Hematopoietic multipotent progenitor cell treated with erythropoietin and hydrocortisone succinate and interleukin-3 and kit ligand, for 8 days (in vitro differentiated cells): ENCODE measurements at regions not wholly inside any gene's neighbourhood (a gene's known extent, or its start where the extent isn't known, plus 50 kb on each side); places are given as distances from the start of the nearest gene placed in this dataset.
A peak's percentile ranks its signal among the peaks of the same experiment; 100 is the strongest.

Source experiments
- DNase-seq: peaks from one replicate; pipeline ENCODE4 v3.0.0-alpha.2; 2015

DNA sequence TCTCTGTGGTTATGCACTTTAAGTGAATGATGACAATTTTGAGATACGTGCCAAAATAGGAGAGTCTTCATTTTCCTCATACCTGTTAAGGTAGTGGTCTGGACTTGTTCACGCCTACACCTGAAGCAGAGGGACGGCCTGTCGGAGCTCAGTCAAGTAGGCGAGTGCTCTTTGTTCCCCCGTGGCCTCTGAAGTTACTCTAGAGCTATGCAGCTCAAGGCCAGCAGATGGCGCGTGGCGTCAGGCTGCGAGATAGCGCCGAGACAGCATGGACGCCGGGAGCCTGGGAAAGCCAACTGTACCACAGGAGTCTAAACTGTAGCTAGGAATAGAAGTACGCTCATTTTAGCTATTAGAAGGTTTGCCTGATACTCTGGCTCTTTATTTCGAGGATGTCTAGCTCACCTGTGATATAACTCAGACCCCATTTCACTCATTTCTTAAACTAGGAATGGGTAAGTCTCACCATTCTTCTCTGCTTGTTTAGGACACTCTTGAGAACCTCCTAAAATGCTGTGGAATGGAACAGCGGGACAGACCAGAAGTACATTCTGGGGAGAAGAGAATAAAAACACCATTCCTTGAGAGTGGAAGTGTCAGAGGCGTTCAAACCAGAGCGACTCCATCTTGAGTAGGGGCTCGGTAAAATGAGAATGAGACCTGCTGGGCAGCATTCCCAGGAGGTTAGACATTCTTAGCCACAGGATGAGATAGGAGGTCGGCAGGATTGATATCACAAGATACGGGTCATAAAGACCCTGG lies 267.4 kb upstream of the HMGA2 start:
- DNase-seq: peak; percentile 76

DNA sequence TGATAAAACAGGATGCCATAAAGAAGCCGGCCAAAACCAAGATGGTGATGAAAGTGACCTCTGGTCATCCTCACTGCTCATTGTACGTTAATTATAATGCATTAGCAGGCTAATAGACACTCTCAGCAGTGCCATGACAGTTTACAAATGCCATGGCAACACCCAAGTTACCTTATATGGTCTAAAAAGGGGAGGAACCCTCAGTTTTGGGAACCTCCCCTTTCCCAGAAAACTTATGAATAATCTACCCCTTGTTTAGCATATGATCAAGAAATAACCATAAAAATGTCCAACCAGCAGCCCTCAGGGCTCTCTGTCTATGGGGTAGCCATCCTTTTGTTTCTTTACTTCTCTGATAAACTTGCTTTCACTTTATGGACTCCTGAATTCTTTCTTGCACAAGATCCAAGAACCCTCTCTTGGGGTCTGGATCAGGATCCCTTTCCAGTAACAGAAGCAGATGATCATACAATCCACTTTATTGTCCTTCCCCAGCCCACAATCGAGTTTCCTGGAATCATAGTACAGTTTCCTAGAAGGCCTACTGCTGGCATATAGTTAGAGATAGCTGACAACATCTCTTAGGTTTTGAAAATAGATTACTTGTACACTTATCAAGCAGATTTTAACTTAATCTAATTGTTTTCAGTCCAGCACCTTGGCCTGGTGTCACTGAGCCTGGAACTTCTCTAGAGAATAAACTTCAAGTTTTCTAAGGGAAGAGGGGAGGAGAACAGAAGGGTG lies 266.7 kb upstream of the HMGA2 start:
- peak; percentile 83 for DNase-seq

DNA sequence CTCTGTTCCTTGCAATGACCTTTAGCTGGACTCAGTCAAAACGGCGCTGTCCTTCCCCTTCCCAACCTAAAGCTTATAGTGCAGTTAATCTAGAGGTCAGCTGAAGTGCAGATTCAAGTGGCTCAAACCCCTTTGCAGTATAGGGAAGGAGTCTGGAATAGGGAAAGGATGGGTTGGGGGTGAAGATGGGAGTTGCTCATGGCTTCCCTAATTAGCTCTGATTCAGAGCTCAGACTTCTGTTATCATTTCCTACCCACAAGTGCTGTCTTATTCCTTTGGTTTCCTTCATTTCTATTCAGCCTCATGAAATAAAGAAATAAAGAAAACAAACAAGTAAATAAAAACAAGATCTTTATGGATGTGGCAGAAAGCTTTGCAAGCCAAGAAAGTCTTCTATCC lies 264.0 kb upstream of the HMGA2 start:
- DNase-seq: no peak

DNA sequence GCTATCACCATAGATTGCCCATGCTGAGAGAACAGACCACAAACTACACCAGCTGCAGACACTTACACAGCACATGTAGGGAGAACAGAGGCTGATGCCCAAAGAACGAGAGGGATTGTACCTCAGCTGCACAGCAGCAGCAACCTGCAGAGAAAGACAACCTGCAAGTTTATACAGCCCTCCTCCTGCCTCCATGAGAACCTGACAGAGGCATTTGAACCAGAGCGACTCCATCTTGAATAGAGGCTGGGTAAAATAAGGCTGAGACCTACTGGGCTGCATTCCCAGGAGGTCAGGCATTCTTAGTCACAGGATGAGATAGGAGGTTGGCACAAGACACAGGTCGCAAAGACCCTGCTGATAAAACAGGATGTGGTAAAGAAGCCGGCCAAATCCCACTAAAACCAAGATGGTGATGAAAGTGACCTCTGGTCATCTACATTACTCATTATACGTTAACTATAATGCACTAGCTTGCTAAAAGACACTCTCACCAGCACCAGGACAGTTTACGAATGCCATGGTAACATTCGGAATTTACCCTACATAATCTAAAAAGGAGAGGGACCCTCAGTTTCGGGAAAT lies 262.4 kb upstream of the HMGA2 start:
- DNase-seq: no peak

DNA sequence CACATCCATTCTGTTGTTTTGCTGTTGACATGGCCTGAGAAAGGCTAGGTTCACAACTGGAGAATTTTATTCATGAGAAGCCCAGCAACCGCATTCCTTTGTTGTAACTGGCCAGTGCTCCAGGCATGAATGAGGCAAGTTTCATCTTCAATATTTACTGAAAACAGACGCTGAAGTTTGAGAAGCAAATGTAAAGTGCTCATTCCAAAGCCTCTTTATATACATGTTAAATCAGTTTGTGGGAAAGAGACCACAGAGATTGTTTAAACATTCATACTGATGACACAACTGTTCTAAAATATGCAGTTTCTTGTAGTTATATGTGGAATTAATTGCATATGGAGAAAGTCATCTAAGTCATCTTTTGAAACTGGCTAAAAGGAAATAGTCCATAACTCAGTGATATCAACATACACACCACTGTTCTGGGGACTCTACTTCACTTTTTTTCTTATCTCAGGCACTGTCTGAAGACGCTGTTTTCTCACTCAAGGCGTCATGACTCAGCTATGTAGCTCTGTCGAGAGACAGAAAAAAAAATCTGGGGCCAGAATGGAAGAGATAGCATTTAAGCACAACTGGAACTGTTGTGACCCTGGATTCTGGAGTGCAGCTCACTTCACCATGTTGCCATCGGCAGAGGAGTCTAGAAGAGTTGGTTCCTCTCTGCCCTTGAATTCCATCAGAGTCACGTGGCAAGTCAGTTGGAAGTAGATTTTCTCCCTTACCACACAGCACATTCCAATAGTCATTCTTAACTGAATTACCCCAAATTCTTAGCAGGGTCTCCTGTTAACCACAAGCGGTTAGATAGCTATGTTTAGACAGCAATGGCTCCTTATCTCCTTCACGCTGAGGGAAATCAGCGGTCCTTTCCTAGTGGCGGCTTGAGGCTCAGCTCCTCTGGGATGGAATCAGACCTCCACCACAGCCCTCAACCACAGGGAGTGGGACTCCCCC lies 258.4 kb upstream of the HMGA2 start:
- DNase-seq: peak; percentile 75

DNA sequence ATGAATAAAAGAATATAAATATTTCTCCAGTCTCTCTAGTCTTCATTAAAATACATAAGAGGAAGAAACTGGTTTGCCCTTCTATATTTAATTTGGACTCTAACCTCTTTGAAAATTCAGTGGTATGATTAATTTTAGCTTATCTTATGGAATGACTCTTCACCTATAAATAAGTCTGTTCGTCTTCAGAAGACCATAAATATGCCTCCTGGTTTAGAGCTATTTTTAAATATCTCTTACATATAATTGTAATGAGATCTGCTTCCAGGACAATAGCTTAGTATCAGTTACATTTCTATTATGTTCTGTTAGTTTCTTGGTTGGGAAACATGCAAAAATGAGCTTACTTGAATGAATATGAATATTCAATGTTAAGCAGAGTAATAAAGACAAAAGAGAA lies 257.5 kb upstream of the HMGA2 start:
- DNase-seq: no peak

DNA sequence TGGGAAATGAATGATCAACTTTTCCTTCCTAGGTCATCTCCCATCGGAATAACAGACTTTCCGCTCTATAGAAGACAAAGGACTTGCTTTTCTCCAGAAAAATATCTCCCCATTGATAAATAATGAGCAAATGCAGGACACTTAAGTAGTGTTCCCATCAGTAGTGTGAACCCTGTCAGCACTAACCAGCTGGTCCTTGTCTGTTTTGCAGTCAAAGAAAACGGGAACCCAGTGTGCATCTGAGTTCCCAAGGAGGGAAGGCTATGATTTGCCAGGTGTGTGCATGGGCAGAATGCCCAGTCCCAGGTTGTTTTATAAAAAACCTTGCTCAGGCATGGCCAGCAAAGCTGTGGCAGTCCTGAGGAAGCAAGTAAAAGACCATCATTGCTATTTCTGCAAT lies 256.5 kb upstream of the HMGA2 start:
- DNase-seq: no peak

DNA sequence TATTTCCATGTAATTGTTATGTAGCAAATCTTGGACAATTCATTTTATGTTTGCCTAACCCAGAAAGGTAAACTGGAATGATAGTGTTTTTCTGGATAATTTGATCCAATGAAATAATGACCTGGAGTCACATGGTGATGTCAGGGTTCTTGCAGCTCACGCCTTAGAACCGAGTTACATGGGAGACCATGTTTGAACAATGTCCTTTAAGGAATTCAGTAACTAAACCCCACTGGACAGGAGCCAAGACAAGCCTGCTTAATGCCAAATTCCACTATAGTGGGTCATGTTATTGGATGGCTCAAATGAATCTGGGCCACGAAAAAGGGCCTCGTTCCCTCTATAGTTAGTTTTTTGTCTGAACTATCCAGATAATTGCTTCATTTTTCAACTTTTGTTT lies 255.8 kb upstream of the HMGA2 start:
- no peak for DNase-seq

DNA sequence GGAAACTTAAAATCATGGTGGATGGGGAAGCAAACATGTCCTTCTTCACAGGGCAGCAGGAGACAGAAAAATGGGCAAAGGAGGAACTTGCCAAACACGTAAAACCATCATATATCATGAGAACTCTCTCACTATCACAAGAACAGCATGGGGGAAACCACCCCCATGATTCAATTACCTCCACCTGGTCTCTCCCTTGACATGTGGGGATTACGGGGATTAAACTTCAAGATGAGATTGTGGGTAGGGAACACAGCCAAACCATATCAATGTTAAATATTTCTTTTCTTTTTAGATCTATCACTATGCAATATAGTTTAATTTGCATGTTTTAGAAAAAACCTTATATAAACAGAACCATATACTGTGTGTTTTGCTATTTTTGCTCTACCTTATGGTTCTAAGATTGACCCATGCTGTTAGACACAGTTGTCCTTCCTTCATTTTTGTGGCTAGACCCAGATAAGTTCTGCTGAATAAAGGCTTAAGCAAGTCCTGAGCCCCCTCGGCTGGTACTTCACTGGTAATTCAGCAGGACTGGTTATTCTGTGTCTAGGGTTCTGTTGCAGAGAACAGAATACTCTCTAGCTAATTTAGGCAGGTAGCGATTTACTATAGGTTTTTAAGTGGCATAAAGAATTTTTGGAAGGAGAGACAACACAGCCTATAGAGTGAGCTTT lies 253.7 kb upstream of the HMGA2 start:
- no peak for DNase-seq

DNA sequence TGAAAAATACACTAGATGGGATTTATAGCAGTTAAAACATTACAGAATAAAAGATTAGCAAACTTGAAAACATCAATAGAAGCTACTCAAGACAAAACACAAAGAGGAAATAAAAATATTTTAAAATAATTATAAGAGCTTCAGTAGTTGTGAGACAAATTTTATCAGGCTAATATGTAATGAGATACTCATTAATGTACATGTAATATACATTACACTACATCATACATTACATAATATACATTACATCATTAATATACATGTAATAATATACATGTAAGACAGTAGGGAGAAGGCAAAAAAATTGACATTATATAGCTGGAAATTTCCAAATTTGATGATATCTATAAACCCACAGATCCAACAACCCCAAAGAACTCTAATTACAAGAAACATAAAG lies 249.4 kb upstream of the HMGA2 start:
- DNase-seq: no peak

DNA sequence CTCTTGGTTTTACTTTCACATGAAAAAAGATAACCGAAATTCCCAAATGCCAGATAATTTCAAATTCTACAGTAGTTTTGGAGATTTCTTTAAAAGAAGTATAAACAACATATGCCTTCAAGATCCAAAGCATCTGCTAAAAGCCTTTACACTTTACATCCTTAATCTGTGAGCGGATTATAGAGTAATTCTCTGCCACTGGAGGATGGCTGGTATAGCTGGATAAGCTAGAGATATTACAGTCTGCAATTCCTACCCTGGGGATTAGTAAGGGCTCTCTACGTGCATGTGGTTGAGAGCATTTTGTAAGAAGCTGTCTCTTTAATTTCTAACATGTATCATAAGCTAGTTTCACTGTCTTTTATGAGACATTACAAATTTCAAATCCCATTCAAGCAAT lies 240.3 kb upstream of the HMGA2 start:
- DNase-seq: no peak

DNA sequence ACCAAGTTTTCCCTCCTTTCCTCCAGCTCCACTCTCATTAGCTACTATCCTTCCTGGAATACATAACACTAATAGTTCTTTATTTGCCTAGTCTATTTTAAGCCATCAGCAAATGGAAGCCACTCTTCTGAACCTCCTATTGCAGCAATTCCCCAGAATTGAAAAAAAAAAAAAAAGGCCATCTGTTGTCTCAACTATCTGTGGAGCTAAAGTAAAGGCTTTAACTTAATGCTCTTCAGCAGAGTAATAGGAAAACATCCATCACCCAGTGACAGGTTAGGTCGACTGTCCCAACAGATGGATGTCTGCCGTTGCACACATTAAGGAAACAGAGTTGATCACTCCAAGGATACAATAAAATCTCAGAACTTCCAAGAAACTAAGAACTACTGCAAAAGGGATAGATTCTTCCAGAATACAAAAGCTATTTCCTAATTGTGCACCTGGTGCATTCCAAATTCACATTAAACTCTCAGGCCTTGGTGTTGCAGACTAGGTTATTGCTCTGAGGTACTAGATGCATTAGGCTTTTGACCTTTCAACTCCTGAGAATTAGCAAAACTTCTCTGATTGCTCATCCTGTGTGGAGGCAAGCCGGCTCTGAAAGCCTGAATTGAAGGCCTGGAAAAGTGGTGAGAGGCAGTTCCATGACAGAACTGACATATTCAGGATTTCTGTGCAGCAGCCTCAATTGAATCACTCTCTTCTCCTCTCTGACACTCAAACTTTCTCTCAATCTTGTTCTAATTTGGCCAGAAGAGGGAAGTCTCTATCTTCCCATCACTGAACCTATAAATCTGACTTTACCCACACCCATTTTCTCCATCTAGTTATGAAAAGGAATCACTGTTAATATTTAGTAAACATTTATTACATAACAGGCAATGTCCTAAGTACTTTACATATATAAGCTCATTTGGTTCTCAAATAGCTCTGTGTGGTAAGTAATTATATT lies 238.4 kb upstream of the HMGA2 start:
- no peak for DNase-seq

DNA sequence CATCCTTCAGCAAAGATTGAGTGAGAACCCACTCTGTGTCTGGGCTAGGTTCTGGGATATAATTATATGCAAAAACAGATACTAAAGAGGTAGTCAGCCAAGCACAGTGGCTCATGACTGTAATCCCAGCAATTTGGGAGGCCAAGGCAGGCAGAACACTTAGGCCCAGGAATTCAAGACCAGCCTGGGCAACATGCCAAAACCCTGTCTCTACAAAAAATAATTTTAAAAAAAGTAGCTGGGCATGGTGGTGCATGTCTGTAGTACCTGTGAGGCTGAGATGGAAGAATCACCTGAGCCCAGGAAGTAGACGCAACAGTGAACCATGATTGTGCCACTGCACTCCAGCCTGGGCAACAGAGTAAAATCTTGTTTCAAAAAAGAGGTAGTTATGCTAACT lies 237.5 kb upstream of the HMGA2 start:
- DNase-seq: no peak

DNA sequence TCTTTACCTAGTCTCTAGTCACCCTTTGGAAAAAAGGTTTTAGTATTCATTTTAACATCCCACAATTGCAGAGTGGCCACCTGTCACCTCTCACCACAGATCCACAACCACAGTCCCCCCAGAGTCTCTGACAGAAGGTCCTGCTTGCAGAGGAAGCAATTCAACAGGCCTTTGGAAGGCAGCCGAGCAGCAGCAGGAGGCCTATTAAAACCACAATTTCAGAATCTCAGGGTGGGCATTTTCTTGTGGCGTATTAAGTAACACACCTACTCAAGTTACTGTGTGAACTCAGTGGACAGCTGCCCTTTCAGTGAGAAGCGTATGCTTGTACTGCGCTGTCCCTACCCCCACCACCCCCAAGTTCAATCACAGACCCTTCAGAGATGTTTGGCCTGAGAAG lies 234.0 kb upstream of the HMGA2 start:
- no peak for DNase-seq

DNA sequence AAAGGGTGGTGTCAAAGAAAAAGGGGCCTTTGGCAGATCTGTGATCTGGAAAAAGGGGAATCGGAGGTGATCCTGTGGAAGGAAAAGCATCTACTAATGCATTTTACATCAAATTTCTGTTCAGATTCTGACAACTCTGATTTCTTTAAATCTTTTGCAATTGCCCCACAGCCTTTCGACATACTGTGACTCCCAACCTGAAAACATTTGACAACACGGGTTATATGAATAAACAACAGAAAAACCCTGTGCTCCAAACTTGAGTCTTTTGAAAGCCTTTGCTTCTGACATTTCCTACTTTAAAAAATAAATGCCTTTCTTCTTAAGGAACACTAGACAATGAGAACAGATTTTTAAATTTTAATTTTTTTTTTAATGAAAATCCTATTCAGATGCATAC lies 231.9 kb upstream of the HMGA2 start:
- DNase-seq: no peak

DNA sequence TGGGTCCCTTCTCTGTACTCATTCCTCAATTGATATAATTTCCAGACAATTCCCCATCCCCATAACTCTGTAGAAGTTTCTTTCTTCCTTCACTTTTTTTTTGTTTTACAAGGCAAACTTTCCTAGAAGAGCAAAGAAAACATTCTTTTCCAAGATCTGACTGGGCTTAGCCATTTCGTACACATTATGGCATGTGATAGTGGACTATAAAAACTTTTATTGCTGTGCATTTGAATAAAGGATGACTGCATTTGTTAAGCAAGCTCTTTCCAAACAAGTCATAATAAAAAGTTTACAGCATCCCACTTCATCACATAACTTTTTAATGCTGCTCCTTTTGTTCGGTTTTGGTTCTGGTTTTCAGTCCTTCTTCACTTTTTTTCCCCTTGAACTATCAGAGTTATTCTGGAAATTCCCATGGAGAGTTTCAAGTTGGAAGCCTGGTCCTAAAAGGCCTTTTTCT lies 231.0 kb upstream of the HMGA2 start:
- DNase-seq: no peak

DNA sequence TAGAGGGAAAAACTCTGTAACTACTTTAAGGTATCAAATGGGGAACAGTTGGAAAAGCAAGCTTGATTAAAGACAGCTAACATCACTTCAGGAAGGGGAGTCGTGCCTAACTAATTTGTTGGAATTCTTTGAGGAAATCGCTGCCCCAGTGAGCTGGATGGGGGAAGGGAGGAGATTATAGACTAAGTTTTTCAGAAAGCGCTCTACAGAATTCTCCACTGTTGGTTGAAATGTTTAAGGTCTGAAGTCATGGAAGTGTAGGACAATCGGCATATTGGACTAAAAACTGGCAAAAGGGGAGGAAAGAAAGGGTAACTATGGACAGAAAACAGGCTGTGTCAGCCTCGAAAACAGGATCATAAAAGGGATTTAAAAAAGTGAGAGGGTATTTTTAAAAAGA lies 229.9 kb upstream of the HMGA2 start:
- DNase-seq: no peak

DNA sequence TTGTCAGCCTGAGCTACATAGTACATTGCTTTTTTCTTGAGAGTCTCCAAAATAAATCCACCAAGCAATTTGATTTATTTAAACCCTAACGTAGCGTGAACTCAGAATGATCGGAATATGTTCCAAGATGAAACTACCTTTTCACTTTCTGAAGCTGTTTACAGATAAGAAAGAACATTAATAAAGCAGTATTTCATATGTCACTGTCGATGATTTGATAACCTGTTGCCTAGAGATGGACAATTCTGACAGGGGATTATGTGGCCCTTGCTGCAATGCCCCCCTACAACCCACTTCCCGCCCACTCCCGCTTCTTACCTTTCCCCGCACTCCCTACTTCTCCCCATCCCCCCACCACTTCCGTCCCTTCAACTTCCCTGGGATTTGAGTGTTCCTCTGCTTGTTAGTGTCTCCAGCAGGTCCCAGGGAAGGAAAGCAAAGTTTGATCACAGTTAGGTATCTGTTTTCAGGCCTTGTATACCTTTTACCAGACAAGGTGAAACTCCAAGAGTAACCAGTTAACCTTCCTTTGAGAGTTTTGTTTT lies 229.2 kb upstream of the HMGA2 start:
- DNase-seq: no peak

DNA sequence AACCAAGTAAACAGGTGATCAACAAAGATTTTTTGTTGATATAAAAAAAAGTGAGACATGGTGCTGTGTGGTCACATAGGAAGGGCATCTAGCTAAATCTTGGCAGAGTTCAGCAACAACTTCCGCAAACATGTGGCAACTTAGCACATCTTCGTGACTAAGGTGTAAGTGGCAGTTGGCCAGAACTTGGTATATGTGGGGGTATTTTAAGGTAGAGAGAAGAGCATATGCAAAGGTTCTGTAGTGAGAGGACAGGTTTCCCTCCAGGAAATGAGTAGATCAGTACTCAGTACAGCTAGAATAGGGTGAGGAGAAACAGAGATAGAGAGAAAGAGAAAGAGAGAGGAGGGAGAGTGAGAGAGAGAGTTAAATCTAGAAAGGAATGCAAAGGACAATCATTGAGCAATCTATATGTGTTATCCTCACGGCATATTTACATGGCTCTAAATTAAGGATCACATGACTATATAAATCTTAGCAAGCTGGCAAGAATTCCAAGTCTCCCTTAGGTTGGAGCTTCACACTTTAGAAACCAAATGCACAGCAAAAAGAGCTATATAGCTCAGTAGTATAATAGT lies 227.7 kb upstream of the HMGA2 start:
- no peak for DNase-seq

DNA sequence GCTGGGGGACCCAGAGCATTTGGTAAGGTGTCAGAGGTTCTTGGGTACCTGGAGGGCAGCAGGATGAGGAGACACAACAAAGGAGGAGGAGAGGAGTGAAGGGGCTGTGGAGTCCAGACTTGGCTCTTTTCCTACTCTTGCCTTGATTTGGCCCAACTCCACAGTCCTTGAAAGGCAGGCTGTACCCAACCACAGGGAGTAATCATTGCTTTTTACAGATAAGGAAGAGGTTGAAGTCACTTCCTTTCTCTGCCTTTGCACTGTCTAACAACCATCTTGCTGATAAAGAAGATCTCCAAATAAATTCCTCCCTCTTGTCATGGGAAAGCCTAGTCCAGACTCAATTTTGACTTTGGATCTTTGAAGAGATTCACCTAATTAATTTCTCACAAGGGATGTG lies 226.8 kb upstream of the HMGA2 start:
- peak; percentile 39 for DNase-seq

DNA sequence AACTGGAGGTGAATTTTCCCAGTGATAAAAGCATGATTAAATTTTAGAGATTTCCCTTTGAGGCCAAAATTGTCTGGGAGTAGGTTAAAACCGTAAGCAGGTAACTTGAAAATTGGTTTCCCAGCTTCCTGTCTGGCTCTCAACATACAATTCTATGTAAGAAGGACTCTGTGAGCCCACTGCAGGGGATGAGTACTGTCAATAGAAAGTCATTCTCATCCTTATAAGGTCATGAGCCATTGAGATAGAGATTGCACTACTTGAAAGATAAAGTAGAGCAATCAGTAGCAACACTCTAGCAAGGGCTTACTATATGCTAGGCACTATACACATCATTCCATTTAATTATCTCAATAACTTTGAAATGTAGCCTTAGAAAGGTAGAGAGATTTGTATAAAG lies 225.6 kb upstream of the HMGA2 start:
- DNase-seq: no peak
